Neural crest cell (in vitro differentiated cells): ENCODE measurements at regions not wholly inside any gene's neighbourhood (a gene's known extent, or its start where the extent isn't known, plus 50 kb on each side); places are given as distances from the start of the nearest gene placed in this dataset.

Experiments
- DNase-seq: peaks from one replicate; pipeline ENCODE4 v3.0.0; 2021; ENCODE audit warnings: low read depth, mixed read lengths, low spot score
- H3K27ac Mint-ChIP-seq: one replicate; pipeline ENCODE4 v1.8.0; 2021; ENCODE audit warnings: mild to moderate bottlenecking, mixed read lengths; ENCODE audit not compliant: unreplicated experiment
- H3K27me3 Mint-ChIP-seq: 2 replicates; pipeline ENCODE4 v1.8.0; 2021; ENCODE audit warnings: low read depth, mild to moderate bottlenecking, mixed read lengths
- H3K36me3 Mint-ChIP-seq: 2 replicates; pipeline ENCODE4 v1.8.0; 2021; ENCODE audit warnings: low read depth, mild to moderate bottlenecking, mixed read lengths
- H3K4me1 Mint-ChIP-seq: 2 replicates; pipeline ENCODE4 v1.8.0; 2021; ENCODE audit warnings: mixed read lengths
- H3K4me3 Mint-ChIP-seq: one replicate; pipeline ENCODE4 v1.8.0; 2021; ENCODE audit warnings: mild to moderate bottlenecking, mixed read lengths
- H3K9me3 Mint-ChIP-seq: 2 replicates; pipeline ENCODE4 v1.8.0; 2021; ENCODE audit warnings: mixed read lengths
- TF ChIP-seq, protein P1 (sequence below): fragments of 200-600 bp; sonication (generic); conservative IDR thresholded peaks from 2 replicates; pipeline ENCODE4 v1.5.0; 2021; ENCODE audit warnings: antibody characterized with exemption, mild to moderate bottlenecking

DNA sequence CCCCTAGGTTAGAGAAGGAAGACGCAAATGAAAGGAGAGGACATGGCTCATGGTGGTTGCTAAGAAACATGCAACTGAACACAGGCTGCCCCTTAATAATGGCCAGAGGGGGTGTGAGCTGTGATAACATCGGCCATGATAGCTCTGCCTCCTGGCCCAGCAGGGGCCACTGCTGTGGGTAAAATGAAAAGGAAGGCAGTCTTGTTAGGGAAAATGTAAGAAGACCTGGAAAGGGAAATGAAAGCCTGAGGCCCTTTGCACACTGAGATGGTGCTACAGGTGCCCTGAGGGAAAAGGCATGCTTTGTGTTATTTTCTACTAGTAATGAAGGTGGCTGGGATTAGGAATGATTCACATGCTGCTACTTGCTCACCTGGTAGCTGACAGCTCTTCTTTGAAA is 123.6 kb upstream of the MID1 start:
- TF ChIP-seq, protein P1, sequence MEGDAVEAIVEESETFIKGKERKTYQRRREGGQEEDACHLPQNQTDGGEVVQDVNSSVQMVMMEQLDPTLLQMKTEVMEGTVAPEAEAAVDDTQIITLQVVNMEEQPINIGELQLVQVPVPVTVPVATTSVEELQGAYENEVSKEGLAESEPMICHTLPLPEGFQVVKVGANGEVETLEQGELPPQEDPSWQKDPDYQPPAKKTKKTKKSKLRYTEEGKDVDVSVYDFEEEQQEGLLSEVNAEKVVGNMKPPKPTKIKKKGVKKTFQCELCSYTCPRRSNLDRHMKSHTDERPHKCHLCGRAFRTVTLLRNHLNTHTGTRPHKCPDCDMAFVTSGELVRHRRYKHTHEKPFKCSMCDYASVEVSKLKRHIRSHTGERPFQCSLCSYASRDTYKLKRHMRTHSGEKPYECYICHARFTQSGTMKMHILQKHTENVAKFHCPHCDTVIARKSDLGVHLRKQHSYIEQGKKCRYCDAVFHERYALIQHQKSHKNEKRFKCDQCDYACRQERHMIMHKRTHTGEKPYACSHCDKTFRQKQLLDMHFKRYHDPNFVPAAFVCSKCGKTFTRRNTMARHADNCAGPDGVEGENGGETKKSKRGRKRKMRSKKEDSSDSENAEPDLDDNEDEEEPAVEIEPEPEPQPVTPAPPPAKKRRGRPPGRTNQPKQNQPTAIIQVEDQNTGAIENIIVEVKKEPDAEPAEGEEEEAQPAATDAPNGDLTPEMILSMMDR: peak; percentile 8
- H3K27me3 Mint-ChIP-seq: no peaks in the 10 kb centered on the region
- peaks cover 59% of the 10 kb centered on the region for H3K4me1 Mint-ChIP-seq
- peak overlapping the region; percentile 42 for H3K4me3 Mint-ChIP-seq
- DNase-seq: no peak
- peak overlapping the region; percentile 92 for H3K27ac Mint-ChIP-seq
- H3K36me3 Mint-ChIP-seq: peaks cover 5% of the 10 kb centered on the region
- peaks cover 3% of the 10 kb centered on the region for H3K9me3 Mint-ChIP-seq

DNA sequence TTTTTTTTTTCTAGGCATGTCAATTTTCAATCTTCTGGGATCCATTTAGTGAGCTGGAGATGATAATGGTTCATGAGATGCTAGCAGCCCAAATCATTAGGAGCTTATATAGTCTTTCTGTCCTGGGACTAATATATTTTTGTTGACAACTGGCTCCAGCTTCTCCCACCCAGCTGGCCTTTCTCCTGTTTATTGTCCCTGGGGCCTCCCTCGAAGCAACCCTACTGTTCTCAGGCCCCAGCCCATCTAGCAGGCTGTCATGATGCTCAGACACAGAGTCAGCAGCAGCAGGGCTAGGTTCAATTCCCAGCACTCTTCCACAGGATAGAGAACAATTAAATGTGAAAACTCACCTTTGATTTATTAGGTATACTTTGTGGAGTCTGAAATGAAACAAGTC is 127.6 kb upstream of the MID1 start:
- no peak overlapping the region for H3K27ac Mint-ChIP-seq
- peaks cover 30% of the 10 kb centered on the region for H3K4me1 Mint-ChIP-seq
- peaks cover 7% of the 10 kb centered on the region for H3K36me3 Mint-ChIP-seq
- H3K4me3 Mint-ChIP-seq: no peak overlapping the region
- H3K9me3 Mint-ChIP-seq: peaks cover 5% of the 10 kb centered on the region
- TF ChIP-seq, protein P1: no peak
- no peak for DNase-seq
- no peaks in the 10 kb centered on the region for H3K27me3 Mint-ChIP-seq

DNA sequence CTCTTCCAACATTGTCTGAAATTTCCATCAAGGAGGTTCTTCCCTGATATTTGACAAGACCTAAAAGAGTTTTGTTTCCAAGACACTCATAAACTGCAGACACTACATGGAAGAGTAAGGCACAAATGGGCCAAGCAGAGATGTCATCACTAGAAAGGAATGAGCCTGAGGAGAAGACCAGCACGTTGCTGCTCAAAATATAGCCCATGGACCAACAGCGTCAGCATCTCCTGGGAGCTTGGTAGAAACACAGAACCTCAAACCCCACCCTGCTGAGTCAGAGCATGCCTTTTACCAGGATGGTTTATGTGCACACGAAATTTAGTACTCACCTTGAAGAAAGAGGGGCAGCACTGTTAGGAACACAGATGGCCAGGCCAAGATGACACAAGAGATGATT is 128.7 kb upstream of the MID1 start:
- peaks cover 20% of the 10 kb centered on the region for H3K4me1 Mint-ChIP-seq
- TF ChIP-seq, protein P1: no peak
- H3K4me3 Mint-ChIP-seq: no peak overlapping the region
- no peaks in the 10 kb centered on the region for H3K27me3 Mint-ChIP-seq
- no peak for DNase-seq
- peaks cover 7% of the 10 kb centered on the region for H3K36me3 Mint-ChIP-seq
- H3K27ac Mint-ChIP-seq: no peak overlapping the region
- H3K9me3 Mint-ChIP-seq: peaks cover 5% of the 10 kb centered on the region

- Mint-ChIP-seq H3K4me3 (no peak overlapping the region), H3K4me1 (peaks cover 17% of the 10 kb centered on the region), H3K9me3 (peaks cover 5% of the 10 kb centered on the region), H3K27me3 (no peaks in the 10 kb centered on the region), H3K27ac (no peak overlapping the region), H3K36me3 (peaks cover 5% of the 10 kb centered on the region)
- TF ChIP-seq, protein P1: no peak
- DNase-seq: no peak
Measured at GRCh38 chrX:10750581-10750980, 130.2 kb upstream of the MID1 start.

DNA sequence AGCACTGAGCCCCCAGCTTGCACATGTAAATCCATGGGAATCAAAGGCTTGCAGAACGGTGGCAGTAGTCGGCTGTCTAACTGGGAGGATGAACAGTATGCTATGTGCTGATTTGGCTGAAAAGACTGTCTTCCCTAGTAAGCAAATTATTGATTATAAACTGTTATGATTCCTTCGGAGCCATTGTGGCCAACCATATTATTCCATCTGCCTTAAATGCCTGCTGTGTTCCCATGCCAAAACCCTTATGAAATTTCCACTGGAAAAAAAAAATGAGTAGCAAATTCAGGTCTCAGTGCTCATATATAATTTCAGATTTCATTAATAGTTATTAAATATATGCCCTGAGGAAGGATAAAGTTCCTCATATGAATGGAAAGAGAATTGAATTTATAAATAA is 132.7 kb upstream of the MID1 start:
- no peak for DNase-seq
- Mint-ChIP-seq H3K36me3 (peaks cover 2% of the 10 kb centered on the region), H3K4me1 (peaks cover 21% of the 10 kb centered on the region), H3K4me3 (no peak overlapping the region), H3K9me3 (peaks cover 2% of the 10 kb centered on the region), H3K27ac (no peak overlapping the region), H3K27me3 (no peaks in the 10 kb centered on the region)
- TF ChIP-seq, protein P1: no peak

- TF ChIP-seq, protein P1: no peak
- H3K9me3 Mint-ChIP-seq: peaks cover 2% of the 10 kb centered on the region
- peaks cover 2% of the 10 kb centered on the region for H3K36me3 Mint-ChIP-seq
- H3K4me3 Mint-ChIP-seq: no peak overlapping the region
- peaks cover 21% of the 10 kb centered on the region for H3K4me1 Mint-ChIP-seq
- no peak overlapping the region for H3K27ac Mint-ChIP-seq
- no peaks in the 10 kb centered on the region for H3K27me3 Mint-ChIP-seq
- no peak for DNase-seq
Measured at GRCh38 chrX:10754445-10754844, 134.1 kb upstream of the MID1 start.
